ENCODE measurements at regions not wholly inside any gene's neighbourhood (a gene's known extent, or its start where the extent isn't known, plus 50 kb on each side); places are given as distances from the start of the nearest gene placed in this dataset.

DNA sequence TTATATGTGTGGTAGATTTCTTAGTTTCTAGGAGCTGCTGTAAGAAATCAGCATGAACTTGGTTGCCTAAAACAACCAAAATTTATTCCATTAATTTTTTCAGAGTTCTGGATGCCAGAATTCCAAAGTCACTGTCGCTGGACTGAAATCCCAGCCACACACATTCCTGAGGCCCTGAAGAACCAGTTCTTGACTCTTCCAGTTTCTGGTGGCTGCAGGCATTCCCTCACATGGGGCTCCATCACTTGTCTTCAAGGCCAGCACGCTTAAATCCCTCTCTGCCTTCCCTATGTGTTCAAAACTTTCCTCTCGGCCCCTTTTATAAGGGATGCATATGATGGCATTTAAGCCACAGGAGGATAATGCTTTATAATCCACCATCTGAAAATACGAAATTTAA lies 1237.5 kb upstream of the CDH9 start:
- TF ChIP-seq, protein P1, sequence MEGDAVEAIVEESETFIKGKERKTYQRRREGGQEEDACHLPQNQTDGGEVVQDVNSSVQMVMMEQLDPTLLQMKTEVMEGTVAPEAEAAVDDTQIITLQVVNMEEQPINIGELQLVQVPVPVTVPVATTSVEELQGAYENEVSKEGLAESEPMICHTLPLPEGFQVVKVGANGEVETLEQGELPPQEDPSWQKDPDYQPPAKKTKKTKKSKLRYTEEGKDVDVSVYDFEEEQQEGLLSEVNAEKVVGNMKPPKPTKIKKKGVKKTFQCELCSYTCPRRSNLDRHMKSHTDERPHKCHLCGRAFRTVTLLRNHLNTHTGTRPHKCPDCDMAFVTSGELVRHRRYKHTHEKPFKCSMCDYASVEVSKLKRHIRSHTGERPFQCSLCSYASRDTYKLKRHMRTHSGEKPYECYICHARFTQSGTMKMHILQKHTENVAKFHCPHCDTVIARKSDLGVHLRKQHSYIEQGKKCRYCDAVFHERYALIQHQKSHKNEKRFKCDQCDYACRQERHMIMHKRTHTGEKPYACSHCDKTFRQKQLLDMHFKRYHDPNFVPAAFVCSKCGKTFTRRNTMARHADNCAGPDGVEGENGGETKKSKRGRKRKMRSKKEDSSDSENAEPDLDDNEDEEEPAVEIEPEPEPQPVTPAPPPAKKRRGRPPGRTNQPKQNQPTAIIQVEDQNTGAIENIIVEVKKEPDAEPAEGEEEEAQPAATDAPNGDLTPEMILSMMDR (IDR thresholded peaks at IDR 0.05): no peak
- no peak for TF ChIP-seq TAF1 (IDR thresholded peaks at IDR 0.05; ENCODE audit: borderline replicate concordance, low read depth, low read length)
- no peak for TF ChIP-seq RAD21 (IDR thresholded peaks at IDR 0.05; ENCODE audit: low read length)
- no peak for TF ChIP-seq CHD2 (IDR thresholded peaks at IDR 0.05; ENCODE audit: low read length, partially characterized antibody)
- no peak for TF ChIP-seq EZH2phosphoT487 (IDR thresholded peaks at IDR 0.05; ENCODE audit: borderline replicate concordance, low read depth)
- TF ChIP-seq MXI1 (IDR thresholded peaks at IDR 0.05; ENCODE audit: low read depth, low read length): no peak
- TF ChIP-seq, protein P2, sequence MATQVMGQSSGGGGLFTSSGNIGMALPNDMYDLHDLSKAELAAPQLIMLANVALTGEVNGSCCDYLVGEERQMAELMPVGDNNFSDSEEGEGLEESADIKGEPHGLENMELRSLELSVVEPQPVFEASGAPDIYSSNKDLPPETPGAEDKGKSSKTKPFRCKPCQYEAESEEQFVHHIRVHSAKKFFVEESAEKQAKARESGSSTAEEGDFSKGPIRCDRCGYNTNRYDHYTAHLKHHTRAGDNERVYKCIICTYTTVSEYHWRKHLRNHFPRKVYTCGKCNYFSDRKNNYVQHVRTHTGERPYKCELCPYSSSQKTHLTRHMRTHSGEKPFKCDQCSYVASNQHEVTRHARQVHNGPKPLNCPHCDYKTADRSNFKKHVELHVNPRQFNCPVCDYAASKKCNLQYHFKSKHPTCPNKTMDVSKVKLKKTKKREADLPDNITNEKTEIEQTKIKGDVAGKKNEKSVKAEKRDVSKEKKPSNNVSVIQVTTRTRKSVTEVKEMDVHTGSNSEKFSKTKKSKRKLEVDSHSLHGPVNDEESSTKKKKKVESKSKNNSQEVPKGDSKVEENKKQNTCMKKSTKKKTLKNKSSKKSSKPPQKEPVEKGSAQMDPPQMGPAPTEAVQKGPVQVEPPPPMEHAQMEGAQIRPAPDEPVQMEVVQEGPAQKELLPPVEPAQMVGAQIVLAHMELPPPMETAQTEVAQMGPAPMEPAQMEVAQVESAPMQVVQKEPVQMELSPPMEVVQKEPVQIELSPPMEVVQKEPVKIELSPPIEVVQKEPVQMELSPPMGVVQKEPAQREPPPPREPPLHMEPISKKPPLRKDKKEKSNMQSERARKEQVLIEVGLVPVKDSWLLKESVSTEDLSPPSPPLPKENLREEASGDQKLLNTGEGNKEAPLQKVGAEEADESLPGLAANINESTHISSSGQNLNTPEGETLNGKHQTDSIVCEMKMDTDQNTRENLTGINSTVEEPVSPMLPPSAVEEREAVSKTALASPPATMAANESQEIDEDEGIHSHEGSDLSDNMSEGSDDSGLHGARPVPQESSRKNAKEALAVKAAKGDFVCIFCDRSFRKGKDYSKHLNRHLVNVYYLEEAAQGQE (IDR thresholded peaks at IDR 0.05; ENCODE audit: low read depth, low read length): no peak
- TF ChIP-seq NRF1 (IDR thresholded peaks at IDR 0.05; ENCODE audit: low read depth, low read length): no peak
- TF ChIP-seq POLR2AphosphoS5 (IDR thresholded peaks at IDR 0.05; ENCODE audit: low read depth, low read length): no peak
- TF ChIP-seq, protein P3, sequence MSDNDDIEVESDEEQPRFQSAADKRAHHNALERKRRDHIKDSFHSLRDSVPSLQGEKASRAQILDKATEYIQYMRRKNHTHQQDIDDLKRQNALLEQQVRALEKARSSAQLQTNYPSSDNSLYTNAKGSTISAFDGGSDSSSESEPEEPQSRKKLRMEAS (IDR thresholded peaks at IDR 0.05; ENCODE audit: low read depth): no peak
- no peak for TF ChIP-seq SMC3 (IDR thresholded peaks at IDR 0.05; ENCODE audit: low read depth, low read length)
- TF ChIP-seq RCOR1 (IDR thresholded peaks at IDR 0.05; ENCODE audit: low read length): no peak
- TF ChIP-seq MEF2A (IDR thresholded peaks at IDR 0.05; ENCODE audit: borderline replicate concordance, low read depth): no peak

Measured in SK-N-SH (cell line).